Left renal pelvis (tissue), 4 donors: ENCODE measurements at regions not wholly inside any gene's neighbourhood (a gene's known extent, or its start where the extent isn't known, plus 50 kb on each side); places are given as distances from the start of the nearest gene placed in this dataset.
"Not testable (repeated sequence)": the region's sequence is repeated elsewhere in the genome, so short reads cannot be mapped to it uniquely, and the experiment has no call there.

Source experiments
- DNase-seq, 4 donors: peaks; one replicate each; pipeline ENCODE4 v3.0.0-alpha.2; 2013; ENCODE audit warnings: low read depth in 4 of 4, low spot score in 3 of 4

DNA sequence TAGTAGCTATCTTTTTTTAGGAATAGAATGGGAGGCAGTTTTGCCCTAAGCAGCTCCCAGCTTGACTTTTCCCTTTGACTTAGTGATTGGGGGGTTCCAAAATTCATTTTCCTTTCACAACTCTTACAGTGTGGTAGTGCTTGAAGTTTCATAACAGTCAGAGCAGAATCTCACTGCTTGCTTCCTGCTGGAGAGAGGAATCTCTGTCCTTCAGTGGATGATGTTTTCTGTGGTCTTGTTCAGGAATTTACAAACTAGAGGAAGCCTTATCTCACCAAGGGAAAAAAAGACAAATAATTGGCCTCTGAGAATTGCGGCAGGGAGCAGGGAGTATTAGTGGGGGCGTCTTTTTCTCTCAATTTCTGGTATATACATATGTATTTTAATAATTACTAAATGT is 326.6 kb upstream of the C2CD4B start:
- no peak for DNase-seq

- no peak for DNase-seq
Observed at GRCh38 chr15:62492900-62493299, 327.8 kb upstream of the C2CD4B start.

DNA sequence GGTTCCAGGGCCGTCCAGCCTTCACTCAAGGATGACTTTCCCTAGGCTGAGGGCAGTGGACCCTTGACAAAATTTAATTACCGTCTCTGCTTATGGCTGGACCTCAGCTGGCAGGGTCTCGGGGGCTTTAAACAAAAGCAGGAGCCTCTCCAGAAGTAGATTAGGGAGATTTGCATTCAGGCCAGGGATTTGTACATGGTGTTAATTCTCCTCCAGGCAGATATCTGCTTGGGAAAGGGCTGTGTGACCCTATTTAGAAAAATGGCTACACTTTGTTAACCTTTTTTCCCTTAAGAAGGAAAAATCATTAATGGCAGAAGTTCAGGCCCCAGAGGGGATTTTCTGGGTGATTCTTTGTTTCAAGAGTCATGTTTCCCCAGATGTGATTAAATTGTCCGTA is 329.1 kb upstream of the C2CD4B start:
- DNase-seq = no peak

- no peak for DNase-seq
Observed at GRCh38 chr15:62495670-62496614, 330.9 kb upstream of the C2CD4B start.

GRCh38 chr15:62497356-62497755 is 332.3 kb upstream of the C2CD4B start:
- no peak for DNase-seq

DNA sequence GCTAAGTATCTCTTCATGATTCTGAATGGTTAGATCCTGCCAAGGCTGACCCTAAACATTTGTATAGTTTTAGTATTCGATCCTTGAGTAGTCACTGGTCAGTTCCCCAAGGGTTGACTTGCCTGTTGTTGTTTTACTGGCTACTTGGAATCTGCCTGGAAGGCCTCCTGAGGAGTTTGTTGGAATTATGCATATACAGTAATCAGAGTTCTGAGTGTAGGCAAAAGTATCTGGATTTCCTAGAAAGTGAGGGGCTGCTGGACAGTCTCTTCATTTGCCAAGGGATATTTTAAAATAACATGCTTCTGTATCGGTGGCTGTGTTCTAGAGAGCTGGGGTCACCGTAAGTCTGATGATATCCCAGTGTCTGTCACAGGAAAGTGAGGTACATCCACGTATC is 333.2 kb upstream of the C2CD4B start:
- DNase-seq = no peak

DNA sequence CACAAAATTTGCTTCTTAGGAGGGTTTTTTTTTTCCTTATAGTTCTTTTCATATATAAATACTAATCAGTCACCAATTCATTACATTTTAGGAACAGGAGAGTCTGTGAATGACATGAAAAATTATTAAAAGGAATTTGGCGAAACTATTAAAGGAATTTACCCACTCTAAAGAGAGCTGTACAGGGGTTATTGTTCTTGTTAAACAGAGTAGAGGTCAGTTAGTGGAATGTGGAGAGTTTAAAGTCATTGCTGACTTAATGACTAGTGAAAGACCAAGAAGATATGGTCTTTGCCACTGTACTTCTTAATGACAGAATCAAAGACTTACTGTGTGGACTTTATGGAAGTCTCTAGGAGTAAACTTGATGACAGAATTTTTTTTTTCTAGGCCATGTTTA is 333.6 kb upstream of the C2CD4B start:
- no peak for DNase-seq

- no peak for DNase-seq
Observed at GRCh38 chr15:62500325-62500724, 335.2 kb upstream of the C2CD4B start.

GRCh38 chr15:62502451-62502850 is 337.4 kb upstream of the C2CD4B start:
- no peak for DNase-seq

- DNase-seq = no peak
Observed at GRCh38 chr15:62503451-62503850, 338.4 kb upstream of the C2CD4B start.

DNA sequence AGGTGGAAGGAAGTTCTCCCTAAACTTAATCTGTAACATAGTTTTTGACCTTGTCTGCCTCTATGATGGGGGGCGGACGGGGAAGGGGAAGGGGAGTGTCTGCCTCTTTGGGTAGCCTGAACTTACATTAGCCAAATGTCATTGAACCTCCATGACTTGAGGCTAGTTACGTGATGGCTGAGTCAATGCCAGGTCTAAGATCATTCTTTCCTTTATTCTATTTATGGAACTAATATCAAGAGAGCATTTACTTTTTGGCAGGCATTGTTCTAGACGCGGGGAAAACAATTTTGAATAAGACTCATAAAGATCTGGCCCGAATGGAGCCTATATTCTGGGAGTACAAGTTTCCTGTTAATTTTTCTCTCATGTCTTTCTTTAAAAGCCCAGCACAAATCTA is 340.7 kb upstream of the C2CD4B start:
- DNase-seq = no peak

DNA sequence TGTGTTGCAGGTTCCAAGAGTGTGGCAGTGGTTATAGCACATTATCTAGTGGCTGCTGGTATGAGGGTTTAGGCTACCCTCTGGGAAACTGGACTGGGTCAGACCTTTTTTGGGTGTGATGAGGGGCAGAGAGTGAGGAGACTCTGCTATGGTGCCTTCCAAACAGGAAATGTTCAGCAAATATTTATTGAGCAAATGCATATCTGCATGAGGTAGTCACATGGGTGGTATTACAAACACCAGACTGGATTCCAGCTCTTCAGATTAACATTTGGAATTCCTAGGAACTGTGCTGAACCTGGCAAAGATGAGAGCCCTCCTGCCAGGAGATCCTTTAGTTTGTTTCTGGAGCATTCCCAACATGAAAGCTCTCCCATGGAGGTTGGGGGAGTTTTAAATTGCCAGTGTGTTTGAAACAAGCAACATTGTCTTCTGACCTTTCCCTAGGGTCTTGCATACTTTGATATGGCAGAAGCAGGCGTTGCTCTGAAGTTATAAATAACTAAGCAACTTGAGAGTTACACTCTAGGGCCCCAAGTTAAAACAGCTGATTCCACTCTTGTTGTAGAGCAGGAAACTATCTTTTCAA is 341.2 kb upstream of the C2CD4B start:
- DNase-seq = no peak

GRCh38 chr15:62509395-62509958 is 344.4 kb upstream of the C2CD4B start:
- DNase-seq = no peak

DNA sequence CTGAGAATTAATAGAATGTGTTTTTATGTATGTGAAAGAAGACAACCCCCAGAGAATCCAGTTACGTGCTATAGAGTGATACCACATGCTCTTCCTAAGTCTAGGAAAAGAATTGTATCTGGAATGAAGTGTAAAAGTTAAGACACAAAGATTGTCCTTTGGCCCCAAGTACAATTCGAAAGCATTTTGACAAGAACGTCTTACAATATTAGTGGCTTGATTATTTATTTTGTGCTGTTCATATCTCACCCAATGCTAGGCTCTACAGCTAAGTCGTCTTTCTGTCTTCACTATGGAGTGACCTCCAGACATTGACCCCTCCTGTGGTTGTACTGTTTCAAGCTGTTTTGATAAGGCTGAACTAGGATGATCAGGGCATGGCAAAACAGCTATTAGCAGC is 345.7 kb upstream of the C2CD4B start:
- DNase-seq = no peak

DNA sequence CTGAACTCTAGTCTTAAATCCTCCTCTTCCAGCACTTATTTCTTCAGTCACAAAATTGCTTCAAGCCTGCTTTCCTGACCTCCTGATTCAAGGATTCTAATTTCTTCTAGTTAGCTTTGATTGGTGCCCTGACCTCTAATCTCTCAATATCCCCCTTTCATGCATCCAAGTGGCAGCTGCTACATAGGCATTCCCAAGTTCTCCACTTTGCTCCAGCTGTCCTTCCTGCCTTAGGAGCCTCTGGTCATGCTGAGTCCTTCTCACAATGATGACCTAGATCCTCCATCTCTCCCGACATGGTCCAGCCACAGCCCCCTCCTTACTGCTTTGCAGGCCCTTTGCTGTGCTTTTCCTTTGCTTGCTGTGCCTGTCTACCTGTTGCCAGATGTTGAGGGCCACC is 347.8 kb upstream of the C2CD4B start:
- DNase-seq = no peak

GRCh38 chr15:62513893-62514292 is 348.8 kb upstream of the C2CD4B start:
- DNase-seq = no peak

GRCh38 chr15:62515696-62516395 is 350.8 kb upstream of the C2CD4B start:
- DNase-seq = no peak

DNA sequence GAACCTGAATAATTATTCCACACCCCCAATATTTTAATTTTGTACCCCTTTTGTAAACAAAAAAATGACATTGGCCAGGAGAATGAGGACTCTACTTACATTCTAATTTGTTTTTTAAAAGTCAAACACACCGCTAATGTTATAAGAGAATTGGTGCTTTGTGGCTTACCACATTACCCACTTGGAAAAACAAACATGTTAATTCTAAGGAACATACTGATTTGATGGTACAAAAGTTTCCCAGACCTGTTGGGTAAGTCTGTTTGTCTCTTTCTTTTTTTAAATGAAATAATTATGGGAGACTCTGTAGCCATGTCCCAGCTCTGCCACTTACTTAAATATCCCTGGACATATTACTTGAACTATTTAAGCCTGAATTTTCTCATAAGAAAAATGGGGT is 352.5 kb upstream of the C2CD4B start:
- DNase-seq = no peak

- not testable (repeated sequence) for DNase-seq
Observed at GRCh38 chr15:62518666-62519065, 353.6 kb upstream of the C2CD4B start.

GRCh38 chr15:62519900-62520299 is 354.8 kb upstream of the C2CD4B start:
- DNase-seq = no peak

DNA sequence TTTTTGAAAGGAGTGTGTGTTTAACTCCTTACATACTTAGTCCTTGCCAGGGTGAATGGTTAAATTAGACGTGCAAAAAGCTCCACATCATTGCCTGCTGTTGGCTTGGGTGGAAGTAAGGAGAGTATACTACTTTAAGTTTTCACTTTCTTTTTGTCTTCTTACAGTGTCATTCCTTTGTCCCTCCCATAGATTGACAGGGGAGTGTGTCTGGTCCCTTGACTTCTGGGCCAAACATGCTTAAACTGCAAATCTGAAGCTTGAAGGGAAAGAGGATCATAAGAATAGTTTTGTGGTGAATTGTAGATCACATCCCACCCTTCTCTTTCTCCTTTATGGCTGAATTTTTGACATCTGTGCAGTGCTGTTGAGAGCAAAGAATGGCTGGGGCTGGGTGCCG is 355.8 kb upstream of the C2CD4B start:
- no peak for DNase-seq
